Esophagus muscularis mucosa (tissue), 4 donors: ENCODE measurements at regions not wholly inside any gene's neighbourhood (a gene's known extent, or its start where the extent isn't known, plus 50 kb on each side); places are given as distances from the start of the nearest gene placed in this dataset.
A peak's percentile ranks its signal among the peaks of the same experiment; 100 is the strongest.

ENCODE experiments used
- DNase-seq: peaks from one replicate; pipeline ENCODE4 v3.0.0-alpha.2; 2017; ENCODE audit errors: extremely low spot score
- H3K27ac ChIP-seq, 4 donors: fragments of 200-600 bp; sonication (generic); replicated peaks in 1 of 4; 1 replicate in 3 of 4; 2 replicates in 1 of 4; pipeline ENCODE4 v1.5.1; 2016 to 2019; ENCODE audit warnings: mild to moderate bottlenecking in 1 of 4
- H3K27me3 ChIP-seq, 4 donors: fragments of 200-600 bp; sonication (generic); one replicate each; pipeline versions ENCODE4 v1.5.1 to v1.6.0; 2016 to 2019
- H3K36me3 ChIP-seq, 4 donors: fragments of 200-600 bp; sonication (generic); one replicate each; pipeline ENCODE4 v1.5.1; 2016 to 2019
- H3K4me1 ChIP-seq, 4 donors: fragments of 200-600 bp; sonication (generic); one replicate each; pipeline ENCODE4 v1.5.1; 2016 to 2019
- H3K4me3 ChIP-seq, 4 donors: fragments of 200-600 bp; sonication (generic); 1 replicate in 2 of 4; 2 replicates in 2 of 4; pipeline ENCODE4 v1.5.1; 2016 to 2019; ENCODE audit warnings: mild to moderate bottlenecking in 4 of 4, moderate library complexity in 1 of 4
- H3K9me3 ChIP-seq, 4 donors: fragments of 200-600 bp; sonication (generic); 1 replicate in 3 of 4; 2 replicates in 1 of 4; pipeline ENCODE4 v1.5.1; 2016 to 2019
- EP300 ChIP-seq: sonication (generic); formaldehyde crosslinking; IDR thresholded peaks from one replicate; pipeline ENCODE4 v1.6.1; 2017; ENCODE audit warnings: antibody characterized with exemption
- POLR2A ChIP-seq: fragments of 450-650 bp; IDR thresholded peaks from one replicate; pipeline ENCODE4 v1.6.1; 2017; ENCODE audit warnings: antibody characterized with exemption, moderate library complexity, mild to moderate bottlenecking, low read depth
- POLR2AphosphoS5 ChIP-seq, 2 donors: sonication (generic); formaldehyde crosslinking; IDR thresholded peaks; one replicate each; pipeline ENCODE4 v1.6.1; 2017; ENCODE audit warnings: antibody characterized with exemption in 2 of 2
- WGBS: methylation state at CpG from one replicate; pipeline ENCODE4 v1.1.5; 2018; 5-methylcytosine and 5-hydroxymethylcytosine counted together
- intact Hi-C: fragments of 100-400 bp; cut with DNase I; formaldehyde crosslinking; loops from one replicate; pipeline ENCODE4 v1.15.1; 2023
- TF ChIP-seq, protein P1 (sequence below), 3 experiments: fragments of 200-600 bp in 2 of 3; fragments of 450-650 bp in 1 of 3; sonication (generic) in 2 of 3; IDR thresholded peaks; one replicate each; pipeline ENCODE4 v1.5.1; 2017 to 2019; ENCODE audit warnings: antibody characterized with exemption in 3 of 3, mild to moderate bottlenecking in 2 of 3, moderate library complexity in 1 of 3

DNA sequence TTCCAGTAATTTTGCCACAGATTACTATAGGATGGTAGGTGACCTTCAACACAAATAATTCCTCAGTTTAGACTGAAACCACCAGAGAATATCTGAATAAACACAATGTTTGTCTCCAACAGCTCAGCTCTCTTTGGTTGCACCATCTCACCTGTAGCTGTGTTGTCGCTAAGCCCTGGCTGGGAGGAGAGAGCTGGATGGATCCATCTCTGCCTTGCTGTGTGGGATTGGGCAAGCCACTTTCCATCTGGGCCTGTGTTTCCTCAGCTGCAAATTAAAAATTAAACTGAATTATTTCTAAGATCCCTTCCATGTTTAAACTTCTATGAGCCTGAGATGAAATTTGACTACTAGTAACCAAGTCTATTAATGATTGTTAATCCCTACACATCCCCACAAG, 310.2 kb downstream of the FBXW7 start:
- WGBS, result 92% methylated on average over 1 of the region's 1 CpG
- Histone ChIP-seq H3K4me1 (no peaks in the 10 kb centered on the region), H3K9me3 (no peaks in the 10 kb centered on the region), H3K36me3 (no peaks in the 10 kb centered on the region), H3K27me3 (no peaks in the 10 kb centered on the region), H3K4me3 (no peak overlapping the region), H3K27ac (no peak overlapping the region)
- peak; percentile 78 for DNase-seq
- intact Hi-C loops, result no loop called here
- TF ChIP-seq POLR2AphosphoS5 (IDR thresholded peaks at IDR 0.05), result no peak
- TF ChIP-seq, protein P1, sequence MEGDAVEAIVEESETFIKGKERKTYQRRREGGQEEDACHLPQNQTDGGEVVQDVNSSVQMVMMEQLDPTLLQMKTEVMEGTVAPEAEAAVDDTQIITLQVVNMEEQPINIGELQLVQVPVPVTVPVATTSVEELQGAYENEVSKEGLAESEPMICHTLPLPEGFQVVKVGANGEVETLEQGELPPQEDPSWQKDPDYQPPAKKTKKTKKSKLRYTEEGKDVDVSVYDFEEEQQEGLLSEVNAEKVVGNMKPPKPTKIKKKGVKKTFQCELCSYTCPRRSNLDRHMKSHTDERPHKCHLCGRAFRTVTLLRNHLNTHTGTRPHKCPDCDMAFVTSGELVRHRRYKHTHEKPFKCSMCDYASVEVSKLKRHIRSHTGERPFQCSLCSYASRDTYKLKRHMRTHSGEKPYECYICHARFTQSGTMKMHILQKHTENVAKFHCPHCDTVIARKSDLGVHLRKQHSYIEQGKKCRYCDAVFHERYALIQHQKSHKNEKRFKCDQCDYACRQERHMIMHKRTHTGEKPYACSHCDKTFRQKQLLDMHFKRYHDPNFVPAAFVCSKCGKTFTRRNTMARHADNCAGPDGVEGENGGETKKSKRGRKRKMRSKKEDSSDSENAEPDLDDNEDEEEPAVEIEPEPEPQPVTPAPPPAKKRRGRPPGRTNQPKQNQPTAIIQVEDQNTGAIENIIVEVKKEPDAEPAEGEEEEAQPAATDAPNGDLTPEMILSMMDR (IDR thresholded peaks at IDR 0.05), result no peak
- TF ChIP-seq POLR2A, result no peak
- TF ChIP-seq EP300, result no peak

DNA sequence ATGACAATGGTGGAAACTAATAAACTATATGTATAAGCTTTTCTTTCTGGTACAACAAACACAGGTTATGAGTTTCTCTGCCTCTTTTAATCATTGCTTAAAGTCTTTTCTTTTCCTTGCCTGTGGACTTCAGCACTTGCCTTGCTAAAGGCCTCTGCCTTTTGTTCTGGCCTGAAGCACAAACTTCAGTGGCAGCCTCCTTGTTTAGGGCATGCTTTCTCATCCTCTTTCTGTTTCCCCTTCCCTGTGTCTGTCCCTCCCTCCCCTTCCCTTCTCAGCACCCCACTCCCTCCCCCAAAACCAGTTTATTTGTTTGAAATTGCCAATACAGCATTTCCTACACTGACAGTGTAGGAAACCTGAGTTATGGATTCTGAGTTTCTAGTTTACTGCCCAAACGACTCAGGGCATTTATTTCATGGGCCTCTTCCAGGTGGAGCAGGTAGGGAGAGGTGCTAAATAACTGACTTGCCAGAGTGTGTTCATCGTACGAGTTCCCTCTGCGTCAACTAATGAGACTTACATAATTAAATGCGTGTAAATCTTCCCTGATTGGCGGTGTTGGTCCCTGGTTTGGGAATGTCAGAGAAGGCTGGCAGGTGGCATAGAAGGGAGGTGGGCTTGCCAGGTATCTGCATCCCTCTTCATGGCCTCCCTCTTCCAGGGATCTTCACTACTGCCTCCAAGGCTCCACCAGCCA, 311.0 kb downstream of the FBXW7 start:
- TF ChIP-seq POLR2AphosphoS5 (IDR thresholded peaks at IDR 0.05), result no peak
- no peak for TF ChIP-seq POLR2A
- TF ChIP-seq EP300, result no peak
- TF ChIP-seq, protein P1 (IDR thresholded peaks at IDR 0.05), result no peak
- H3K9me3 ChIP-seq, result no peaks in the 10 kb centered on the region
- no peaks in the 10 kb centered on the region for H3K27me3 ChIP-seq
- no peaks in the 10 kb centered on the region for H3K36me3 ChIP-seq
- intact Hi-C loops, result no loop called here
- H3K27ac ChIP-seq, result no peak overlapping the region
- H3K4me1 ChIP-seq, result no peaks in the 10 kb centered on the region
- H3K4me3 ChIP-seq, result no peak overlapping the region
- 95% methylated on average over 6 of the region's 6 CpGs for WGBS
- DNase-seq, result peak; percentile 75

DNA sequence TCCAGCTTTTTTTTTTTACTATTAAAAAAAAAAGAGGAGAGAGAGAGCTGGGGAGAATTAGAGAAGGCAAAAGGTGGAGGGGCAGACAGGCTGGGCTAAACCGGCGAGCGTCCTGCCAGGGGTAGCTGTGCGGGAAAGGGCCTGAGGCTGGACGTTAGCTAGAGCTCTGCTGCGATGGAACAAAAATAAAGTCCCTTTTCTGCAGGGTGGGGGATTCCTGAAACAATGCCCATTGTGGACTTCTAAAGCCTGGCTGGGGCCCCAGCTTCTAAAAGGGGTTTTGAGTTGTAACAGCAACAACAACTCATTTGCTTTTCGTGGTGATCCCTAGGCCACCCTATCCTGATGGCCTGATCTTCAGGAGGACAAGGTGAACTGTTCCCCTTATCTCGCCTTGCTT, 311.7 kb downstream of the FBXW7 start:
- Histone ChIP-seq H3K27me3 (no peaks in the 10 kb centered on the region), H3K27ac (no peak overlapping the region), H3K36me3 (no peaks in the 10 kb centered on the region), H3K9me3 (no peaks in the 10 kb centered on the region), H3K4me3 (no peak overlapping the region), H3K4me1 (no peaks in the 10 kb centered on the region)
- no peak for TF ChIP-seq EP300
- TF ChIP-seq, protein P1 (IDR thresholded peaks at IDR 0.05), result no peak
- no peak for TF ChIP-seq POLR2A
- no peak for TF ChIP-seq POLR2AphosphoS5 (IDR thresholded peaks at IDR 0.05)
- intact Hi-C loops, result no loop called here
- WGBS, result 89% methylated on average over 8 of the region's 8 CpGs
- DNase-seq, result peak; percentile 55

DNA sequence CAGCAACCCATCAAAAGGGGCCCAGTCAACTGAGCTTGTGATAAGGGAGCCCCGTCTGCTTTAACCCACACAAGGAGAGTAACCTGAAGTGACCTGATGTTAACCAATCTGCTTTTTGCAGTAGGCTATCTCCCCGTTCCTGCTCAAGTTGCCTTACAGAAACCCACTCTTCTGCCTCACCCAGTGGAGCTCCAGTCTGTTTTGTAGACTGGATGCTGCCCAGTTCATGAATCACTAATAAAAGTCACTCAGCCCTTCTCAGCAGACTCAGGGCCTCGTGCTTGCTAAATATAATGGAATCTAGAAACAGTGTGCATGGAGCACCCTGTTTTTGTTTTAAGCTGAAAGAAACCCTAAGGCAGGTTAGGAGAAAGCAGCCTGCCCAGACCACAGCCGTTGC, 312.3 kb downstream of the FBXW7 start:
- Histone ChIP-seq H3K27me3 (no peaks in the 10 kb centered on the region), H3K4me3 (no peak overlapping the region), H3K9me3 (no peaks in the 10 kb centered on the region), H3K4me1 (no peaks in the 10 kb centered on the region), H3K27ac (no peak overlapping the region), H3K36me3 (no peaks in the 10 kb centered on the region)
- 93% methylated on average over 3 of the region's 4 CpGs for WGBS
- intact Hi-C loops, result no loop called here
- TF ChIP-seq POLR2AphosphoS5 (IDR thresholded peaks at IDR 0.05), result no peak
- no peak for TF ChIP-seq POLR2A
- TF ChIP-seq, protein P1 (IDR thresholded peaks at IDR 0.05), result no peak
- no peak for TF ChIP-seq EP300
- peak; percentile 78 for DNase-seq
